ENCODE measurements at regions not wholly inside any gene's neighbourhood (a gene's known extent, or its start where the extent isn't known, plus 50 kb on each side); places are given as distances from the start of the nearest gene placed in this dataset.
"Not testable (repeated sequence)": the region's sequence is repeated elsewhere in the genome, so short reads cannot be mapped to it uniquely, and the experiment has no call there.

DNA sequence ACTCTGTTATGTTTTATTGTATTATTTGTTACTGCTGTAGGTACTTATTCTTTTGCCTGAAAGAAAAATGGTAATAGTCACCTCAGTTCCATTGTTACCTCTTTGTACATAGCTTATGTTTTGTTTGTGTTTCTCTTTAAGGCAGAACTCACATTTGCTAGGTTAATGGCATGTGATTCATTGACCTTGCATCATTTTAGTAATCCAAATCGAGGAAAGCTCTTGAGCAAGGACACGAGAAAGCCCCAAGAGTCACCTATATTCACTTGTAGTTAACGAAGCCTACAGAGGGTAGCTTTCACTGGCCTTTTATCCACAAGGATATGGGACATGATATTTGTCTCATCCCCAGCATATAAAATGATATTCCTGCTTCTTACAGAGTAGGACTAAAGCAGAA is 1765.2 kb downstream of the NCAM2 start:
- no peak for DNase-seq (ENCODE audit: low read depth)

DNA sequence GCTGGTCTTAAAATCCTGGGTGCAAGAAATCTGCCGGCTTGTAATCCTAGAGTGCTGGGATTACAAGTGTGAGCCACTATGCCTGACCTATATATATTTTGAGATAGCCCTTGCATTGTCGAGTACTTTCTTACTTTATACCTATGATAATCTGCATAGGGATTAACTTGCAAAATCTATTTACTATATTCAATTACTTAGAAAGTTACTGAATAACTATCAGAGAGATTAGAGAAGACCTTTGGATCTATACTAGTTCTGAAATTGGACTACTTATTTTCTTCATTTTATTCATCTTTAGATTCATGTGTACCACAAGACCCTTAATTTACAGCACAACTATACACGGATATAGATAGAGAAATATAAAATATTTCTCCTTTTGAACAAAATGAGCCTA is 1766.0 kb downstream of the NCAM2 start:
- DNase-seq (ENCODE audit: low read depth): no peak

DNA sequence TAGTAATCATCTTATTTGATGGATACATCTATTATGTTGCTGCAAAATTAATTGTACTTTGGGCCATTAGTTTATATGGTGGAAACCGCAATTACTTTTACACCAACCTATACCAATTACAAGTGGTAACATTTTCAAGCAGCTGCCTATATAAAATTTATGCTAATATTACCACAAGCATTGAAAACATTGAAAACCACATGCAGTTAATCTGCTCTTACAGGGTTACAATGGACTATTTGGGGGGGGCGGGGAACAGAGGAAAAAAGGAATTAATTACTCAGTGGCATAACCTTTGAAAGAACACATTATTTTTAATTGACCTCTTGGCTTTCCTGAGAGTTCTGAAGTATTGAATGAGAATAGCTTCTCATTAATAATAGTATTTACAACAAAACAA is 1793.2 kb downstream of the NCAM2 start:
- no peak for DNase-seq (ENCODE audit: low read depth)

- peak; percentile 15 for DNase-seq (ENCODE audit: low read depth)
These were observed 1793.9 kb downstream of the NCAM2 start for GRCh38 chr21:22791986-22792560.

GRCh38 chr21:22795091-22795490 is 1796.9 kb downstream of the NCAM2 start:
- DNase-seq (ENCODE audit: low read depth): no peak

DNA sequence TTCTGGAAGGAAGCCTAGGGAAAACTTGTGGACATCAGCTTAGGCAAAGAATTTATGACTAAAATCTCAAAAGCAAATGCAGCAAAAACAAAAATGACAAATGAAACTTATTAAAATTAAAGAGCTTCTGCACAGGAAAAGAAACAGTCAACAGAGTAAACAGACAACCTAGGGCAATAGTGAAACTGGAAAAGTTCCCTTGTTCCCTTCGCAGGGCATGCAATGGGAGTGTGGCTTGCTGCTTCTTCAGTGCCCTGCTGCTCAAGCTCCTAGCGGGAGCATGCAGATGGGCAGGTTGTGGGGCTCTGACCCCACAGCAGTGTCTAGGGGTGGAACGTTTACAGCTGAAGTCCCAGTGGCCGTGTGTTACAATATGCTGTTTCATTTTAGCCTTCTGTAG is 1797.4 kb downstream of the NCAM2 start:
- DNase-seq (ENCODE audit: low read depth): no peak

DNA sequence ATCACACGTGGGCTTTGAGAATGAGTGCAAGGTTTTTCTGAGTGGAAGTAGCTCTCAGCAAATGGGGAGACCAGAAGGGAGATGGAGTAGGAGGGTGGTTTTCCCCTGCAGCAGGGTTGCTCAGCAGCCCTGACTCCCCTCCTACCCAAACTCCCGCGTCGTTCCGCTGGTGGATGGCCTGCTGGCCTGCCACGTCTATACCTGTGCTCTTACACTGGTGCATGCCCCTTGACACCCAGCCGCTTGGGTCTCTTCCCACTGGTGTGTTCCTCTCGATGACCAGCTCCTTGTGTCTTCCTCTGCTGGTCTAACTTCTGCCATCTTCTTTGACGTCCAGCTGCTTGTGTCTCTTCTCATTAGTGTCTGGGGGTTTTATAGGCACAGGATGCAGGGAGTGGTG is 1797.9 kb downstream of the NCAM2 start:
- DNase-seq (ENCODE audit: low read depth): no peak

GRCh38 chr21:22804151-22804550 is 1805.9 kb downstream of the NCAM2 start:
- no peak for DNase-seq (ENCODE audit: low read depth)

GRCh38 chr21:22806278-22806677 is 1808.1 kb downstream of the NCAM2 start:
- no peak for DNase-seq (ENCODE audit: low read depth)

DNA sequence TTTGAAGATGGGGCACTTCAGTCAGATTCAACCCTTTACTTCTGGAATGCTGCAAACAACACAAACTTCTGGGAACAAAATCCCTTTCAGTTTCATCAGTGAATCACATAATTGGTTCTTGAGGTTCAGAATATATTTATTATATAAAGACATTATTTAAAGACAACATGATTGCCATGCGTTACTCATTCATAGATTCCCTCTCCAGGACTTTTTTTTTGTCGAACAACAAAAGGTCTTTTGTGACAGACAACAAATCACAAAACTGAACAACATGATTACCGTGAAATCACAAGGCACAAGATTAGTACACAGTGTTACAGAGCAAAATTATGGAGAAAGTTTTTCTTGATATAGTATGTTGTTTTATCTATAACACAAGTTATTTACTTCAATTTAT is 1815.0 kb downstream of the NCAM2 start:
- DNase-seq (ENCODE audit: low read depth): no peak

- DNase-seq (ENCODE audit: low read depth): not testable (repeated sequence)
These were observed 1820.7 kb downstream of the NCAM2 start for GRCh38 chr21:22818681-22819485.

GRCh38 chr21:22827422-22827821 is 1829.2 kb downstream of the NCAM2 start:
- DNase-seq (ENCODE audit: low read depth): no peak

DNA sequence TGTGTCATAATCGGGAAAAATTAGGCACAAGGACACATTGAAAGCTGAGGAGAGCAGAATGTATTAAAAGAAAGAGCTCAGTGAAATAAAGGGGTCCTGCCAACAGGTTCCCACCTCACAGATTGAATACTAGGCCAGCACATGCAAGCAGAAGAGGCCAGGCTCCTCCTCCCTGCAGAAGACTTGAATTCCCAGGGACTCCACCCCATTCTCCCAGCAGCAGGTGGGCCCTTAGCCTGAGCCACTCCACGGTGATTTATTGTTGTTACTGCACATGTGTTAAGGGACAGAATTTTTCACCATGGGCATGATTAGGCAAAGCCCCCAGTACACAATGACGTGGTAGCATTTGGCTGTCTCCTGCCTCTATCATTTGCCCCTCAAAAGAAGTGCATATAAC is 1844.7 kb downstream of the NCAM2 start:
- no peak for DNase-seq (ENCODE audit: low read depth)

- no peak for DNase-seq (ENCODE audit: low read depth)
These were observed 1857.4 kb downstream of the NCAM2 start for GRCh38 chr21:22855581-22855980.

- DNase-seq (ENCODE audit: low read depth): no peak
These were observed 1873.5 kb downstream of the NCAM2 start for GRCh38 chr21:22871692-22872091.

GRCh38 chr21:22880573-22880972 is 1882.4 kb downstream of the NCAM2 start:
- no peak for DNase-seq (ENCODE audit: low read depth)

- no peak for DNase-seq (ENCODE audit: low read depth)
These were observed 1882.9 kb downstream of the NCAM2 start for GRCh38 chr21:22881131-22881530.

DNA sequence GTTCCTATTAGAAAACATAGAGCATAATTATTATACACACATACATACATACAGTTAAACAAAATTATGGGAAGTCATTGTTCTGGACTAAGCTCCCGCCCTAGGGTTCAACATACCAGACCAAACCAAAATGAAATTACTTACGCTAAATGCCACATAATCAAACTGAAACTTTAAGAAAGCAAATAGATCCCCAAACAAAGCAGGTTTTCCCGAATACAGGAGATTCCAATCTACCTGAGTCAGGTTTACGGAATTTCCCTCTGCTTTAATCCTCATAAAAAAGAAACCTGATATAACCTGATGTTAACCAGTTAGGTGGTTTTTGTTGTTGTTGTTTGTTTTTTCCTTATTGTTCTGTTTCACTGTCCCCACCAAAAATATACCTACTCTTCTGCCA is 1886.9 kb downstream of the NCAM2 start:
- no peak for DNase-seq (ENCODE audit: low read depth)

DNA sequence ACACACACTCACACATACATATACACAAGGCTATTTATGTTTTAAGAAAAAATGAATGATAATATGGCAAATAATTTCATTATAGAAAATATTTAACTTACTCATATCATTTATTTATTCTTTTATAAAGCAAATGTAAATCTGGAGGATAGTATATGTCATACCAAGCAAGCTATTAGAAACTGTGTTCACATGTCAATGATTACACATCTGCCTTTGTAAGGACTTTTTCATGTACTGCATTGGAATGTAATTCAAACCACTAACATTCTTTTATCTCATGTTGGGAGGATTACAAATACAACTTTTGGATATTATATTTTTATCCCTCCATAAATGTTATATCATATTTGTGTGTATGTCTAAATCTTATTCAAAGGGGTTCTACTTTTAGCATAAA is 1887.4 kb downstream of the NCAM2 start:
- no peak for DNase-seq (ENCODE audit: low read depth)

DNA sequence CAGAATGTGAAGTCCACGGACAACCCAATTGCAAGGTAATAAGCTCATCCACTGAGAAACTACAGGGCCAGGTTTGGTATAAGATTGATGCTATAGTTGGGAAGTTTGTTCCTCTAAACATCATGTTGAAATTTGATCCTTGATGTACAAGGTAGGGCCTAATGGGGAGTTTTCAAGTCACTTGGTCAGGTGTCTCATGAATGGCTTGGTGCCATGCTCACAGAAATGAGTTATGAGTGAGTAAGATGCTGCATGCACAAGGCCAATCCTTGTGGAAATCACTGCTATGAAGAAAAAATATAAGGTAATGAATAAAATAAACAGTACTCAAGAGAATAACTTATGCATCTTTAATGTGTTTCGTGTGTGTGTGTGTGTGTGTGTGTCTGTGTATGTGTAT is 1891.2 kb downstream of the NCAM2 start:
- DNase-seq (ENCODE audit: low read depth): no peak

- DNase-seq (ENCODE audit: low read depth): no peak
These were observed 1892.4 kb downstream of the NCAM2 start for GRCh38 chr21:22890656-22891055.

- no peak for DNase-seq (ENCODE audit: low read depth)
These were observed 1893.8 kb downstream of the NCAM2 start for GRCh38 chr21:22892028-22892427.

GRCh38 chr21:22892740-22893139 is 1894.5 kb downstream of the NCAM2 start:
- no peak for DNase-seq (ENCODE audit: low read depth)
